ENCODE measurements at regions not wholly inside any gene's neighbourhood (a gene's known extent, or its start where the extent isn't known, plus 50 kb on each side); places are given as distances from the start of the nearest gene placed in this dataset.
"Not testable (repeated sequence)": the region's sequence is repeated elsewhere in the genome, so short reads cannot be mapped to it uniquely, and the experiment has no call there.

- no peaks in the 10 kb centered on the region for H3K9me3 ChIP-seq (ENCODE audit: control insufficient read depth in 1 of 2, low read length in 2 of 2)
- H3K4me3 ChIP-seq (ENCODE audit: low read depth in 1 of 2, low read length in 2 of 2) = no peak overlapping the region
- H3K4me1 ChIP-seq (ENCODE audit: control insufficient read depth in 1 of 2, insufficient read depth in 2 of 2, low read length in 2 of 2) = no peaks in the 10 kb centered on the region
- no peak overlapping the region for H3K9ac ChIP-seq (ENCODE audit: low read depth in 1 of 2, low read length in 2 of 2)
- H3K36me3 ChIP-seq (ENCODE audit: control insufficient read depth in 1 of 2, insufficient read depth in 2 of 2, low read length in 2 of 2) = no peaks in the 10 kb centered on the region
- H3K27ac ChIP-seq (ENCODE audit: low read depth, low read length) = no peak overlapping the region
- no peaks in the 10 kb centered on the region for H3K27me3 ChIP-seq (ENCODE audit: control insufficient read depth in 1 of 2, insufficient read depth in 2 of 2, low read length in 2 of 2)
Observed at GRCh38 chr9:95788521-95788991, 86.9 kb upstream of the ERCC6L2 start.

GRCh38 chr9:95788021-95788420, 87.5 kb upstream of the ERCC6L2 start:
- no peaks in the 10 kb centered on the region for H3K27me3 ChIP-seq (ENCODE audit: control insufficient read depth in 1 of 2, insufficient read depth in 2 of 2, low read length in 2 of 2)
- no peak overlapping the region for H3K27ac ChIP-seq (ENCODE audit: low read depth, low read length)
- H3K4me1 ChIP-seq (ENCODE audit: control insufficient read depth in 1 of 2, insufficient read depth in 2 of 2, low read length in 2 of 2) = no peaks in the 10 kb centered on the region
- H3K9ac ChIP-seq (ENCODE audit: low read depth in 1 of 2, low read length in 2 of 2) = no peak overlapping the region
- H3K4me3 ChIP-seq (ENCODE audit: low read depth in 1 of 2, low read length in 2 of 2) = no peak overlapping the region
- no peaks in the 10 kb centered on the region for H3K36me3 ChIP-seq (ENCODE audit: control insufficient read depth in 1 of 2, insufficient read depth in 2 of 2, low read length in 2 of 2)
- no peaks in the 10 kb centered on the region for H3K9me3 ChIP-seq (ENCODE audit: control insufficient read depth in 1 of 2, low read length in 2 of 2)

DNA sequence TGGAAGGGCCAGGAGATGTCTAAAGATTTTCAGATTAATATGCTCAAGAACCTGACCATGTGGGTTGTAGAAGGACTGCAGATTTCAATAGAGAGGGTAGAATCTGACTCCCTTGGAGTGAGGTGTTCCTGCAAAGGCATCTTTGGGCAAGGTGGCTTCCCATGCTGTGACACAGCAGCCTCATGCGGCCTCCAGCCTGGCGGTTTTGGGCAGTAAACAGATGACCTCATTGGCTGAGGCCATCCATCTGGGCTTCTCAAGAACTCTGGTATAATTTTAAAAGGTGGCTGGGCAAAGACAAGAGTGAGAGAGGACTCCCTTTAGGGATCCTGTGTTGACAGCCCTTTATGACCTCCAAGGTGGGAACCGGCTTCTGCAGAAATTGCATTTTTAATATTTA, 90.3 kb upstream of the ERCC6L2 start:
- Histone ChIP-seq H3K36me3 (ENCODE audit: control insufficient read depth in 1 of 2, insufficient read depth in 2 of 2, low read length in 2 of 2) (no peaks in the 10 kb centered on the region), H3K27me3 (ENCODE audit: control insufficient read depth in 1 of 2, insufficient read depth in 2 of 2, low read length in 2 of 2) (peaks cover 0 to 3% of the 10 kb centered on the region in 2 donors), H3K9ac (ENCODE audit: low read depth in 1 of 2, low read length in 2 of 2) (no peak overlapping the region), H3K9me3 (ENCODE audit: control insufficient read depth in 1 of 2, low read length in 2 of 2) (no peaks in the 10 kb centered on the region), H3K27ac (ENCODE audit: low read depth, low read length) (no peak overlapping the region), H3K4me3 (ENCODE audit: low read depth in 1 of 2, low read length in 2 of 2) (no peak overlapping the region), H3K4me1 (ENCODE audit: control insufficient read depth in 1 of 2, insufficient read depth in 2 of 2, low read length in 2 of 2) (no peaks in the 10 kb centered on the region)

- Histone ChIP-seq H3K36me3 (ENCODE audit: control insufficient read depth in 1 of 2, insufficient read depth in 2 of 2, low read length in 2 of 2) (no peaks in the 10 kb centered on the region), H3K27me3 (ENCODE audit: control insufficient read depth in 1 of 2, insufficient read depth in 2 of 2, low read length in 2 of 2) (peaks cover 0 to 3% of the 10 kb centered on the region in 2 donors), H3K27ac (ENCODE audit: low read depth, low read length) (no peak overlapping the region), H3K9me3 (ENCODE audit: control insufficient read depth in 1 of 2, low read length in 2 of 2) (no peaks in the 10 kb centered on the region), H3K4me3 (ENCODE audit: low read depth in 1 of 2, low read length in 2 of 2) (no peak overlapping the region), H3K9ac (ENCODE audit: low read depth in 1 of 2, low read length in 2 of 2) (no peak overlapping the region), H3K4me1 (ENCODE audit: control insufficient read depth in 1 of 2, insufficient read depth in 2 of 2, low read length in 2 of 2) (no peaks in the 10 kb centered on the region)
Observed at GRCh38 chr9:95784318-95784717, 91.2 kb upstream of the ERCC6L2 start.

DNA sequence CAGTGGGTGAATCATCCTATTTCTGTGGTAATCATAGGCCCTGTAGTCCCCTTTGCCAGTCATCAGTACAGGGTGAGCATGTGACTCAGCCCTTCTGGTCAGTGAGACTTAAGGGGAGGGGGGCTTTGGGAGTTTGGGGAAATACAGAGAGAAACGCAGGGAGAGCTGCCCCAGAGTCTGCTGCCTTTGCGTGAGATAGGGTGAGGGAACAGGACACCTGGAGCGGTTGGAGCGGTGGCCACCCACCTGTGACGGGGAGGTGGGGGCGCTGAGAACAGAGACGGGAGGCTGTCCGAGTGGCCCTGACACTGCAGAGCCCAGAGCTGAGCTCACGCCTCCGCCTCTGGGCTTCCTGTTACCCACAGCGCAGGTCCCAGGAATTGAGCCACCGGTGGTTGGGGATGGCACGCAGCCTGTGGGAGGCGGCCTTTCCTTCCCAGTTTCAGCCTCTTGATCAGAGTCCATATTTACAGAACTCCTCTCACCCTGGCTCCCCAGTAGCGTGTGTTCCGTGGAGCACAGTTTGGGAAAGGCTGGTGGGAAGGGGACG, 92.0 kb upstream of the ERCC6L2 start:
- H3K9ac ChIP-seq (ENCODE audit: low read depth in 1 of 2, low read length in 2 of 2) = no peak overlapping the region
- peaks cover 0 to 3% of the 10 kb centered on the region in 2 donors for H3K27me3 ChIP-seq (ENCODE audit: control insufficient read depth in 1 of 2, insufficient read depth in 2 of 2, low read length in 2 of 2)
- H3K9me3 ChIP-seq (ENCODE audit: control insufficient read depth in 1 of 2, low read length in 2 of 2) = no peaks in the 10 kb centered on the region
- no peaks in the 10 kb centered on the region for H3K4me1 ChIP-seq (ENCODE audit: control insufficient read depth in 1 of 2, insufficient read depth in 2 of 2, low read length in 2 of 2)
- H3K27ac ChIP-seq (ENCODE audit: low read depth, low read length) = no peak overlapping the region
- H3K4me3 ChIP-seq (ENCODE audit: low read depth in 1 of 2, low read length in 2 of 2) = no peak overlapping the region
- H3K36me3 ChIP-seq (ENCODE audit: control insufficient read depth in 1 of 2, insufficient read depth in 2 of 2, low read length in 2 of 2) = no peaks in the 10 kb centered on the region

GRCh38 chr9:95780751-95781150, 94.7 kb upstream of the ERCC6L2 start:
- peaks cover 0 to 5% of the 10 kb centered on the region in 2 donors for H3K4me1 ChIP-seq (ENCODE audit: control insufficient read depth in 1 of 2, insufficient read depth in 2 of 2, low read length in 2 of 2)
- peaks cover 0 to 3% of the 10 kb centered on the region in 2 donors for H3K27me3 ChIP-seq (ENCODE audit: control insufficient read depth in 1 of 2, insufficient read depth in 2 of 2, low read length in 2 of 2)
- no peak overlapping the region for H3K27ac ChIP-seq (ENCODE audit: low read depth, low read length)

DNA sequence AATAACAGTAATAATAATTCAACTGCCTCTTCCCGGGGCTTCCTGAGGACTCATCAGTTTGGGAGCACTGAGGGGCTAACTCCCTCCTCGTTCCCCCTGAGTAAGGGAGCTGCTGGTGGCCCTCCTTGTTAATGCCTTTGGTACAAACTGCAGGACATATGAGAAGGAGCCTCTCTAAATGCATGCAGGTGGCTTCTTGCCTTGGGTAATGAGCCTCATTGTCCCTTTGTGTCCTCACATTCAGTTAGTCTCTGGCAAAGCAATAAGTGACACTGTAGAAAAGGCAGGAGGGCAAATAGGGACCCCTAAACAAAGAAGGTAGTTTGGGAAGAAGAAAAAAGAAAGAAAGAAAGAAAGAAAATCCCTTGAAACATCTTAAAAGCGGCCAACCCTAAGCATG, 95.4 kb upstream of the ERCC6L2 start:
- Histone ChIP-seq H3K36me3 (ENCODE audit: control insufficient read depth in 1 of 2, insufficient read depth in 2 of 2, low read length in 2 of 2) (no peaks in the 10 kb centered on the region), H3K4me1 (ENCODE audit: control insufficient read depth in 1 of 2, insufficient read depth in 2 of 2, low read length in 2 of 2) (peaks cover 0 to 6% of the 10 kb centered on the region in 2 donors), H3K9ac (ENCODE audit: low read depth in 1 of 2, low read length in 2 of 2) (no peak overlapping the region), H3K27ac (ENCODE audit: low read depth, low read length) (no peak overlapping the region), H3K9me3 (ENCODE audit: control insufficient read depth in 1 of 2, low read length in 2 of 2) (no peaks in the 10 kb centered on the region), H3K27me3 (ENCODE audit: control insufficient read depth in 1 of 2, insufficient read depth in 2 of 2, low read length in 2 of 2) (peaks cover 0 to 3% of the 10 kb centered on the region in 2 donors), H3K4me3 (ENCODE audit: low read depth in 1 of 2, low read length in 2 of 2) (no peak overlapping the region)

More at GRCh38 chr9:95780751-95781150, 94.7 kb upstream of the ERCC6L2 start:
- no peaks in the 10 kb centered on the region for H3K9me3 ChIP-seq (ENCODE audit: control insufficient read depth in 1 of 2, low read length in 2 of 2)
- no peaks in the 10 kb centered on the region for H3K36me3 ChIP-seq (ENCODE audit: control insufficient read depth in 1 of 2, insufficient read depth in 2 of 2, low read length in 2 of 2)
- no peak overlapping the region for H3K4me3 ChIP-seq (ENCODE audit: low read depth in 1 of 2, low read length in 2 of 2)
- H3K9ac ChIP-seq (ENCODE audit: low read depth in 1 of 2, low read length in 2 of 2) = no peak overlapping the region

- not testable (repeated sequence) for H3K9me3 ChIP-seq (ENCODE audit: control insufficient read depth in 1 of 2, low read length in 2 of 2); H3K27ac ChIP-seq (ENCODE audit: low read depth, low read length); H3K36me3 ChIP-seq (ENCODE audit: control insufficient read depth in 1 of 2, insufficient read depth in 2 of 2, low read length in 2 of 2); H3K9ac ChIP-seq (ENCODE audit: low read depth in 1 of 2, low read length in 2 of 2); H3K4me3 ChIP-seq (ENCODE audit: low read depth in 1 of 2, low read length in 2 of 2); H3K27me3 ChIP-seq (ENCODE audit: control insufficient read depth in 1 of 2, insufficient read depth in 2 of 2, low read length in 2 of 2); H3K4me1 ChIP-seq (ENCODE audit: control insufficient read depth in 1 of 2, insufficient read depth in 2 of 2, low read length in 2 of 2)
Observed at GRCh38 chr9:95779597-95779996, 95.9 kb upstream of the ERCC6L2 start.

GRCh38 chr9:95778957-95779356, 96.5 kb upstream of the ERCC6L2 start:
- no peaks in the 10 kb centered on the region for H3K36me3 ChIP-seq (ENCODE audit: control insufficient read depth in 1 of 2, insufficient read depth in 2 of 2, low read length in 2 of 2)
- H3K9ac ChIP-seq (ENCODE audit: low read depth in 1 of 2, low read length in 2 of 2) = no peak overlapping the region
- no peak overlapping the region for H3K27ac ChIP-seq (ENCODE audit: low read depth, low read length)
- peaks cover 0 to 3% of the 10 kb centered on the region in 2 donors for H3K27me3 ChIP-seq (ENCODE audit: control insufficient read depth in 1 of 2, insufficient read depth in 2 of 2, low read length in 2 of 2)
- peaks cover 3 to 6% of the 10 kb centered on the region in 2 donors for H3K4me1 ChIP-seq (ENCODE audit: control insufficient read depth in 1 of 2, insufficient read depth in 2 of 2, low read length in 2 of 2)
- no peak overlapping the region for H3K4me3 ChIP-seq (ENCODE audit: low read depth in 1 of 2, low read length in 2 of 2)
- no peaks in the 10 kb centered on the region for H3K9me3 ChIP-seq (ENCODE audit: control insufficient read depth in 1 of 2, low read length in 2 of 2)

- Histone ChIP-seq H3K9ac (ENCODE audit: low read depth in 1 of 2, low read length in 2 of 2) (no peak overlapping the region), H3K4me1 (ENCODE audit: control insufficient read depth in 1 of 2, insufficient read depth in 2 of 2, low read length in 2 of 2) (peaks cover 12 to 13% of the 10 kb centered on the region in 2 donors), H3K27me3 (ENCODE audit: control insufficient read depth in 1 of 2, insufficient read depth in 2 of 2, low read length in 2 of 2) (peaks cover 0 to 3% of the 10 kb centered on the region in 2 donors), H3K36me3 (ENCODE audit: control insufficient read depth in 1 of 2, insufficient read depth in 2 of 2, low read length in 2 of 2) (no peaks in the 10 kb centered on the region), H3K27ac (ENCODE audit: low read depth, low read length) (no peak overlapping the region), H3K4me3 (ENCODE audit: low read depth in 1 of 2, low read length in 2 of 2) (no peak overlapping the region), H3K9me3 (ENCODE audit: control insufficient read depth in 1 of 2, low read length in 2 of 2) (no peaks in the 10 kb centered on the region)
Observed at GRCh38 chr9:95777136-95777535, 98.4 kb upstream of the ERCC6L2 start.
